GM18951 (cell line): ENCODE measurements at regions not wholly inside any gene's neighbourhood (a gene's known extent, or its start where the extent isn't known, plus 50 kb on each side); places are given as distances from the start of the nearest gene placed in this dataset.

Source experiments
- POLR2A ChIP-seq: IDR thresholded peaks from 4 replicates; pipeline ENCODE4 v1.6.1; 2011; ENCODE audit warnings: mild to moderate bottlenecking; ENCODE audit not compliant: insufficient read length, insufficient read depth; ENCODE audit errors: extremely low read depth
- in situ Hi-C: fragments of 300-500 bp; cut with MboI; formaldehyde crosslinking; loops from one replicate; pipeline ENCODE4 v1.12.0; 2022; ENCODE audit warnings: low sequenced_read_pairs, mixed read lengths, inconsistent platforms; ENCODE audit not compliant: unreplicated experiment

GRCh38 chrX:131801911-131802310, 221.2 kb upstream of the STK26 start:
- TF ChIP-seq POLR2A: no peak
- in situ Hi-C loops: no loop called here

- in situ Hi-C loops: no loop called here
- TF ChIP-seq POLR2A: no peak
These were observed 220.1 kb upstream of the STK26 start for GRCh38 chrX:131802836-131803626.

- in situ Hi-C loops: loop anchor here (10.0 kb wide), 1 partner anchor 68 kb away; no protein-coding TSS in a partner anchor
- TF ChIP-seq POLR2A: peak; percentile 20
These were observed 210.0 kb upstream of the STK26 start for GRCh38 chrX:131812847-131813825.

- in situ Hi-C loops: loop anchor here (10.0 kb wide), 1 partner anchor 72 kb away; no protein-coding TSS in a partner anchor
- no peak for TF ChIP-seq POLR2A
These were observed 206.5 kb upstream of the STK26 start for GRCh38 chrX:131816551-131817136.

- in situ Hi-C loops: loop anchor here (10.0 kb wide), 1 partner anchor 74 kb away; no protein-coding TSS in a partner anchor
- TF ChIP-seq POLR2A: no peak
These were observed 204.7 kb upstream of the STK26 start for GRCh38 chrX:131818297-131818936.

GRCh38 chrX:131821945-131822622, 201.0 kb upstream of the STK26 start:
- in situ Hi-C loops: no loop called here
- peak; percentile 13 for TF ChIP-seq POLR2A

- no peak for TF ChIP-seq POLR2A
- in situ Hi-C loops: no loop called here
These were observed 196.5 kb upstream of the STK26 start for GRCh38 chrX:131826572-131826971.

GRCh38 chrX:131827935-131828334, 195.2 kb upstream of the STK26 start:
- TF ChIP-seq POLR2A: no peak
- in situ Hi-C loops: no loop called here

- TF ChIP-seq POLR2A: no peak
- in situ Hi-C loops: no loop called here
These were observed 194.6 kb upstream of the STK26 start for GRCh38 chrX:131828482-131828881.

GRCh38 chrX:131830400-131831184, 192.5 kb upstream of the STK26 start:
- peak; percentile 58 for TF ChIP-seq POLR2A
- in situ Hi-C loops: loop anchor here (10.0 kb wide), 1 partner anchor 794 kb away; no protein-coding TSS in a partner anchor

- TF ChIP-seq POLR2A: no peak
- in situ Hi-C loops: loop anchor here (10.0 kb wide), 1 partner anchor 794 kb away; no protein-coding TSS in a partner anchor
These were observed 191.9 kb upstream of the STK26 start for GRCh38 chrX:131831185-131831520.
